GM23338 (cell line): ENCODE measurements at regions not wholly inside any gene's neighbourhood (a gene's known extent, or its start where the extent isn't known, plus 50 kb on each side); places are given as distances from the start of the nearest gene placed in this dataset.

Experiments used
- ATAC-seq: fragments of 200-7000 bp; cut with Tn5 transposase; 3 replicates; pipeline ENCODE4 v1.9.1; 2020
- DNase-seq: peaks from one replicate; pipeline ENCODE4 v3.0.0-alpha.2; 2015; ENCODE audit warnings: low spot score
- H2AFZ ChIP-seq: fragments of 200-600 bp; sonication (generic); 2 replicates; pipeline ENCODE4 v1.8.0; 2016; ENCODE audit warnings: antibody characterized with exemption, mild to moderate bottlenecking, moderate library complexity
- H3F3A ChIP-seq: fragments of 200-600 bp; sonication (generic); replicated peaks from 2 replicates; pipeline ENCODE4 v1.8.0; 2017; ENCODE audit warnings: antibody characterized with exemption, mixed run types, low read depth
- H3K27ac ChIP-seq: fragments of 200-600 bp; sonication (generic); 2 replicates; pipeline ENCODE4 v1.6.1; 2016; ENCODE audit warnings: low read depth
- H3K27me3 ChIP-seq: fragments of 200-600 bp; sonication (generic); 2 replicates; pipeline ENCODE4 v1.8.0; 2016; ENCODE audit warnings: mild to moderate bottlenecking, mixed run types, moderate library complexity; ENCODE audit not compliant: insufficient read depth
- H3K36me3 ChIP-seq: fragments of 200-600 bp; sonication (generic); 2 replicates; pipeline ENCODE4 v1.8.0; 2016; ENCODE audit warnings: mild to moderate bottlenecking; ENCODE audit not compliant: insufficient read depth
- H3K4me1 ChIP-seq: fragments of 200-600 bp; sonication (generic); 2 replicates; pipeline ENCODE4 v1.8.0; 2016; ENCODE audit warnings: mild to moderate bottlenecking, moderate library complexity; ENCODE audit not compliant: insufficient read depth
- H3K4me2 ChIP-seq: fragments of 200-600 bp; sonication (generic); 2 replicates; pipeline ENCODE4 v1.7.1; 2017; ENCODE audit warnings: mixed run types
- H3K4me3 ChIP-seq: fragments of 200-600 bp; sonication (generic); 2 replicates; pipeline ENCODE4 v1.6.1; 2016; ENCODE audit warnings: mixed run types
- H3K79me2 ChIP-seq: fragments of 200-600 bp; sonication (generic); replicated peaks from 2 replicates; pipeline ENCODE4 v1.8.0; 2017; ENCODE audit warnings: mild to moderate bottlenecking; ENCODE audit not compliant: insufficient read depth
- H3K9me2 ChIP-seq: fragments of 200-600 bp; sonication (generic); 2 replicates; pipeline ENCODE4 v1.8.0; 2017; ENCODE audit not compliant: insufficient read depth
- H4K20me1 ChIP-seq: fragments of 200-600 bp; sonication (generic); replicated peaks from 2 replicates; pipeline ENCODE4 v1.8.0; 2017; ENCODE audit warnings: mild to moderate bottlenecking; ENCODE audit not compliant: insufficient read depth
- H3K27ac Mint-ChIP-seq: 2 replicates; pipeline ENCODE4 v1.8.0; 2020; ENCODE audit warnings: inconsistent platforms, mild to moderate bottlenecking, moderate library complexity, mixed read lengths
- H3K27me3 Mint-ChIP-seq: 3 replicates; pipeline ENCODE4 v1.8.0; 2022; ENCODE audit warnings: low read depth, mild to moderate bottlenecking, moderate library complexity, mixed read lengths, inconsistent platforms; ENCODE audit not compliant: insufficient read depth, poor library complexity
- H3K36me3 Mint-ChIP-seq: 3 replicates; pipeline ENCODE4 v1.8.0; 2021; ENCODE audit warnings: low read depth, mild to moderate bottlenecking, inconsistent platforms, moderate library complexity, mixed read lengths
- H3K4me1 Mint-ChIP-seq: 3 replicates; pipeline ENCODE4 v1.8.0; 2020; ENCODE audit warnings: mild to moderate bottlenecking, inconsistent platforms, mixed read lengths
- H3K4me3 Mint-ChIP-seq: 3 replicates; pipeline ENCODE4 v1.8.0; 2021; ENCODE audit warnings: moderate library complexity, mild to moderate bottlenecking, inconsistent platforms, mixed read lengths
- H3K9me3 Mint-ChIP-seq: 3 replicates; pipeline ENCODE4 v1.8.0; 2020; ENCODE audit warnings: moderate library complexity, mild to moderate bottlenecking, inconsistent platforms, mixed read lengths
- CREB1 ChIP-seq: fragments of 250-450 bp; sonication (Bioruptor Pico); IDR thresholded peaks from 2 replicates; pipeline ENCODE4 v1.5.0; 2020; ENCODE audit warnings: low read depth, mild to moderate bottlenecking, moderate library complexity
- EZH2 ChIP-seq: fragments of 200-600 bp; sonication (generic); IDR thresholded peaks from one replicate; pipeline ENCODE4 v1.8.0; 2017; ENCODE audit warnings: antibody characterized with exemption, mild to moderate bottlenecking, low read depth; ENCODE audit not compliant: unreplicated experiment
- EZH2phosphoT487 ChIP-seq: fragments of 200-600 bp; sonication (generic); IDR thresholded peaks from one replicate; pipeline ENCODE4 v1.8.1; 2018; ENCODE audit warnings: antibody characterized with exemption; ENCODE audit not compliant: unreplicated experiment
- JUNB ChIP-seq: IDR thresholded peaks from one replicate; pipeline ENCODE4 v1.6.1; 2016; ENCODE audit warnings: antibody characterized with exemption; ENCODE audit not compliant: unreplicated experiment
- NANOG ChIP-seq: IDR thresholded peaks from 2 replicates; pipeline ENCODE4 v1.6.1; 2016; ENCODE audit warnings: antibody characterized with exemption, borderline replicate concordance
- POLR2AphosphoS5 ChIP-seq: IDR thresholded peaks from 2 replicates; pipeline ENCODE4 v1.6.1; 2016; ENCODE audit warnings: antibody characterized with exemption, low read depth
- STAT1 ChIP-seq: IDR thresholded peaks from one replicate; pipeline ENCODE4 v1.6.1; 2016; ENCODE audit warnings: antibody characterized with exemption; ENCODE audit not compliant: unreplicated experiment
- ZNF114 ChIP-seq: fragments of 250-450 bp; sonication (Bioruptor Pico); IDR thresholded peaks from 2 replicates; pipeline ENCODE4 v1.5.0; 2020; ENCODE audit warnings: mild to moderate bottlenecking, moderate library complexity
- ZNF331 ChIP-seq: fragments of 250-450 bp; sonication (Bioruptor Pico); IDR thresholded peaks from 2 replicates; pipeline ENCODE4 v1.5.0; 2020; ENCODE audit warnings: low read depth, mild to moderate bottlenecking, moderate library complexity
- TF ChIP-seq, protein P1 (sequence below): fragments of 250-450 bp; sonication (Bioruptor Pico); IDR thresholded peaks from 2 replicates; pipeline ENCODE4 v1.5.0; 2020; ENCODE audit warnings: mild to moderate bottlenecking, moderate library complexity
- TF ChIP-seq, protein P2 (sequence below), 2 experiments: fragments of 200-600 bp in 1 of 2; sonication (generic) in 1 of 2; conservative IDR thresholded peaks; 2 replicates each; pipeline versions ENCODE4 v1.5.1 to v1.6.1; 2016 to 2017; ENCODE audit warnings: antibody characterized with exemption in 2 of 2, low read depth in 2 of 2, mild to moderate bottlenecking in 2 of 2, moderate library complexity in 1 of 2
- TF ChIP-seq, protein P3 (sequence below): IDR thresholded peaks from one replicate; pipeline ENCODE4 v1.6.1; 2018; ENCODE audit warnings: antibody characterized with exemption; ENCODE audit not compliant: unreplicated experiment
- TF ChIP-seq, protein P4 (sequence below): IDR thresholded peaks from 2 replicates; pipeline ENCODE4 v1.6.1; 2016; ENCODE audit warnings: antibody characterized with exemption

DNA sequence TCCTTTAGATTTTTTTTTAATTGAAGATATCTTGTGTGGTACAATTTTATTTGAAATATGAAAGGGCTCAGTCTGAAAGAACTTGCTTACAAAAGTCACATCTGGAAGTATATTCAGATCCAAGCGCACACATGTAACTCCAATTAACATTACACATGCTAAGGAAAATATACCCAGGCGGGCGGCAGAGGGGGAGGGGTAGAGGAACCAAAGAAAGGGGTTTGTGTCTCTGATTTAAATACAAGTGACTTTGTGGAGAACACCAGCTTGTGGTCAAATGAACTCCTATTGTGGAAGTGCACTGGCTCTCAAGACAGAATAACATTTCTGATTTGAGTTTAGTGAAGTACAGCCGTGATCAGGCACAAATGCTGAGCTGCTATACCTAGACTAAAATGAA is 280.2 kb upstream of the SOX11 start:
- H3K9me3 Mint-ChIP-seq, result peaks cover 56% of the 10 kb centered on the region
- H2AFZ ChIP-seq, result no peak overlapping the region

More for the DNA sequence above, 280.2 kb upstream of the SOX11 start:
- peaks cover 1% of the 10 kb centered on the region; the same call in 1 of the 3 replicates for H3K36me3 Mint-ChIP-seq
- H3K27me3 Mint-ChIP-seq, result no peaks in the 10 kb centered on the region
- ATAC-seq (no peak), DNase-seq (peak; percentile 1)
- no peak overlapping the region for H3K4me2 ChIP-seq
- peaks cover 17% of the 10 kb centered on the region for H3K4me1 ChIP-seq
- H3K79me2 ChIP-seq, result no peaks in the 10 kb centered on the region
- H3K4me3 Mint-ChIP-seq, result no peak overlapping the region
- TF ChIP-seq EZH2phosphoT487 (no peak), NANOG (no peak), STAT1 (no peak), ZNF331 (no peak), POLR2AphosphoS5 (no peak), EZH2 (no peak), ZNF114 (CRISPR knock-in tag) (no peak), CREB1 (CRISPR knock-in tag) (no peak), JUNB (no peak)
- TF ChIP-seq, protein P1, sequence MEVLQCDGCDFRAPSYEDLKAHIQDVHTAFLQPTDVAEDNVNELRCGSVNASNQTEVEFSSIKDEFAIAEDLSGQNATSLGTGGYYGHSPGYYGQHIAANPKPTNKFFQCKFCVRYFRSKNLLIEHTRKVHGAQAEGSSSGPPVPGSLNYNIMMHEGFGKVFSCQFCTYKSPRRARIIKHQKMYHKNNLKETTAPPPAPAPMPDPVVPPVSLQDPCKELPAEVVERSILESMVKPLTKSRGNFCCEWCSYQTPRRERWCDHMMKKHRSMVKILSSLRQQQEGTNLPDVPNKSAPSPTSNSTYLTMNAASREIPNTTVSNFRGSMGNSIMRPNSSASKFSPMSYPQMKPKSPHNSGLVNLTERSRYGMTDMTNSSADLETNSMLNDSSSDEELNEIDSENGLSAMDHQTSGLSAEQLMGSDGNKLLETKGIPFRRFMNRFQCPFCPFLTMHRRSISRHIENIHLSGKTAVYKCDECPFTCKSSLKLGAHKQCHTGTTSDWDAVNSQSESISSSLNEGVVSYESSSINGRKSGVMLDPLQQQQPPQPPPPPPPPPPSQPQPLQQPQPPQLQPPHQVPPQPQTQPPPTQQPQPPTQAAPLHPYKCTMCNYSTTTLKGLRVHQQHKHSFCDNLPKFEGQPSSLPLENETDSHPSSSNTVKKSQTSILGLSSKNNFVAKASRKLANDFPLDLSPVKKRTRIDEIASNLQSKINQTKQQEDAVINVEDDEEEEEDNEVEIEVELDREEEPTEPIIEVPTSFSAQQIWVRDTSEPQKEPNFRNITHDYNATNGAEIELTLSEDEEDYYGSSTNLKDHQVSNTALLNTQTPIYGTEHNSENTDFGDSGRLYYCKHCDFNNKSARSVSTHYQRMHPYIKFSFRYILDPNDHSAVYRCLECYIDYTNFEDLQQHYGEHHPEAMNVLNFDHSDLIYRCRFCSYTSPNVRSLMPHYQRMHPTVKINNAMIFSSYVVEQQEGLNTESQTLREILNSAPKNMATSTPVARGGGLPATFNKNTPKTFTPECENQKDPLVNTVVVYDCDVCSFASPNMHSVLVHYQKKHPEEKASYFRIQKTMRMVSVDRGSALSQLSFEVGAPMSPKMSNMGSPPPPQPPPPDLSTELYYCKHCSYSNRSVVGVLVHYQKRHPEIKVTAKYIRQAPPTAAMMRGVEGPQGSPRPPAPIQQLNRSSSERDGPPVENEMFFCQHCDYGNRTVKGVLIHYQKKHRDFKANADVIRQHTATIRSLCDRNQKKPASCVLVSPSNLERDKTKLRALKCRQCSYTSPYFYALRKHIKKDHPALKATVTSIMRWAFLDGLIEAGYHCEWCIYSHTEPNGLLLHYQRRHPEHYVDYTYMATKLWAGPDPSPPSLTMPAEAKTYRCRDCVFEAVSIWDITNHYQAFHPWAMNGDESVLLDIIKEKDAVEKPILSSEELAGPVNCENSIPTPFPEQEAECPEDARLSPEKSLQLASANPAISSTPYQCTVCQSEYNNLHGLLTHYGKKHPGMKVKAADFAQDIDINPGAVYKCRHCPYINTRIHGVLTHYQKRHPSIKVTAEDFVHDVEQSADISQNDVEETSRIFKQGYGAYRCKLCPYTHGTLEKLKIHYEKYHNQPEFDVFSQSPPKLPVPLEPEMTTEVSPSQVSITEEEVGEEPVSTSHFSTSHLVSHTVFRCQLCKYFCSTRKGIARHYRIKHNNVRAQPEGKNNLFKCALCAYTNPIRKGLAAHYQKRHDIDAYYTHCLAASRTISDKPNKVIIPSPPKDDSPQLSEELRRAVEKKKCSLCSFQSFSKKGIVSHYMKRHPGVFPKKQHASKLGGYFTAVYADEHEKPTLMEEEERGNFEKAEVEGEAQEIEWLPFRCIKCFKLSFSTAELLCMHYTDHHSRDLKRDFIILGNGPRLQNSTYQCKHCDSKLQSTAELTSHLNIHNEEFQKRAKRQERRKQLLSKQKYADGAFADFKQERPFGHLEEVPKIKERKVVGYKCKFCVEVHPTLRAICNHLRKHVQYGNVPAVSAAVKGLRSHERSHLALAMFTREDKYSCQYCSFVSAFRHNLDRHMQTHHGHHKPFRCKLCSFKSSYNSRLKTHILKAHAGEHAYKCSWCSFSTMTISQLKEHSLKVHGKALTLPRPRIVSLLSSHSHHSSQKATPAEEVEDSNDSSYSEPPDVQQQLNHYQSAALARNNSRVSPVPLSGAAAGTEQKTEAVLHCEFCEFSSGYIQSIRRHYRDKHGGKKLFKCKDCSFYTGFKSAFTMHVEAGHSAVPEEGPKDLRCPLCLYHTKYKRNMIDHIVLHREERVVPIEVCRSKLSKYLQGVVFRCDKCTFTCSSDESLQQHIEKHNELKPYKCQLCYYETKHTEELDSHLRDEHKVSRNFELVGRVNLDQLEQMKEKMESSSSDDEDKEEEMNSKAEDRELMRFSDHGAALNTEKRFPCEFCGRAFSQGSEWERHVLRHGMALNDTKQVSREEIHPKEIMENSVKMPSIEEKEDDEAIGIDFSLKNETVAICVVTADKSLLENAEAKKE (CRISPR knock-in tag), result no peak
- TF ChIP-seq, protein P2, sequence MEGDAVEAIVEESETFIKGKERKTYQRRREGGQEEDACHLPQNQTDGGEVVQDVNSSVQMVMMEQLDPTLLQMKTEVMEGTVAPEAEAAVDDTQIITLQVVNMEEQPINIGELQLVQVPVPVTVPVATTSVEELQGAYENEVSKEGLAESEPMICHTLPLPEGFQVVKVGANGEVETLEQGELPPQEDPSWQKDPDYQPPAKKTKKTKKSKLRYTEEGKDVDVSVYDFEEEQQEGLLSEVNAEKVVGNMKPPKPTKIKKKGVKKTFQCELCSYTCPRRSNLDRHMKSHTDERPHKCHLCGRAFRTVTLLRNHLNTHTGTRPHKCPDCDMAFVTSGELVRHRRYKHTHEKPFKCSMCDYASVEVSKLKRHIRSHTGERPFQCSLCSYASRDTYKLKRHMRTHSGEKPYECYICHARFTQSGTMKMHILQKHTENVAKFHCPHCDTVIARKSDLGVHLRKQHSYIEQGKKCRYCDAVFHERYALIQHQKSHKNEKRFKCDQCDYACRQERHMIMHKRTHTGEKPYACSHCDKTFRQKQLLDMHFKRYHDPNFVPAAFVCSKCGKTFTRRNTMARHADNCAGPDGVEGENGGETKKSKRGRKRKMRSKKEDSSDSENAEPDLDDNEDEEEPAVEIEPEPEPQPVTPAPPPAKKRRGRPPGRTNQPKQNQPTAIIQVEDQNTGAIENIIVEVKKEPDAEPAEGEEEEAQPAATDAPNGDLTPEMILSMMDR (conservative IDR thresholded peaks at IDR 0.05; ENCODE audit: low read depth in 2 of 2), result no peak
- TF ChIP-seq, protein P3, sequence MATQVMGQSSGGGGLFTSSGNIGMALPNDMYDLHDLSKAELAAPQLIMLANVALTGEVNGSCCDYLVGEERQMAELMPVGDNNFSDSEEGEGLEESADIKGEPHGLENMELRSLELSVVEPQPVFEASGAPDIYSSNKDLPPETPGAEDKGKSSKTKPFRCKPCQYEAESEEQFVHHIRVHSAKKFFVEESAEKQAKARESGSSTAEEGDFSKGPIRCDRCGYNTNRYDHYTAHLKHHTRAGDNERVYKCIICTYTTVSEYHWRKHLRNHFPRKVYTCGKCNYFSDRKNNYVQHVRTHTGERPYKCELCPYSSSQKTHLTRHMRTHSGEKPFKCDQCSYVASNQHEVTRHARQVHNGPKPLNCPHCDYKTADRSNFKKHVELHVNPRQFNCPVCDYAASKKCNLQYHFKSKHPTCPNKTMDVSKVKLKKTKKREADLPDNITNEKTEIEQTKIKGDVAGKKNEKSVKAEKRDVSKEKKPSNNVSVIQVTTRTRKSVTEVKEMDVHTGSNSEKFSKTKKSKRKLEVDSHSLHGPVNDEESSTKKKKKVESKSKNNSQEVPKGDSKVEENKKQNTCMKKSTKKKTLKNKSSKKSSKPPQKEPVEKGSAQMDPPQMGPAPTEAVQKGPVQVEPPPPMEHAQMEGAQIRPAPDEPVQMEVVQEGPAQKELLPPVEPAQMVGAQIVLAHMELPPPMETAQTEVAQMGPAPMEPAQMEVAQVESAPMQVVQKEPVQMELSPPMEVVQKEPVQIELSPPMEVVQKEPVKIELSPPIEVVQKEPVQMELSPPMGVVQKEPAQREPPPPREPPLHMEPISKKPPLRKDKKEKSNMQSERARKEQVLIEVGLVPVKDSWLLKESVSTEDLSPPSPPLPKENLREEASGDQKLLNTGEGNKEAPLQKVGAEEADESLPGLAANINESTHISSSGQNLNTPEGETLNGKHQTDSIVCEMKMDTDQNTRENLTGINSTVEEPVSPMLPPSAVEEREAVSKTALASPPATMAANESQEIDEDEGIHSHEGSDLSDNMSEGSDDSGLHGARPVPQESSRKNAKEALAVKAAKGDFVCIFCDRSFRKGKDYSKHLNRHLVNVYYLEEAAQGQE, result no peak
- TF ChIP-seq, protein P4, sequence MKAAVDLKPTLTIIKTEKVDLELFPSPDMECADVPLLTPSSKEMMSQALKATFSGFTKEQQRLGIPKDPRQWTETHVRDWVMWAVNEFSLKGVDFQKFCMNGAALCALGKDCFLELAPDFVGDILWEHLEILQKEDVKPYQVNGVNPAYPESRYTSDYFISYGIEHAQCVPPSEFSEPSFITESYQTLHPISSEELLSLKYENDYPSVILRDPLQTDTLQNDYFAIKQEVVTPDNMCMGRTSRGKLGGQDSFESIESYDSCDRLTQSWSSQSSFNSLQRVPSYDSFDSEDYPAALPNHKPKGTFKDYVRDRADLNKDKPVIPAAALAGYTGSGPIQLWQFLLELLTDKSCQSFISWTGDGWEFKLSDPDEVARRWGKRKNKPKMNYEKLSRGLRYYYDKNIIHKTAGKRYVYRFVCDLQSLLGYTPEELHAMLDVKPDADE, result no peak
- H3K27ac ChIP-seq, result no peak overlapping the region
- no peaks in the 10 kb centered on the region for H3F3A ChIP-seq
- H3K27me3 ChIP-seq, result no peaks in the 10 kb centered on the region
- no peak overlapping the region for H3K4me3 ChIP-seq
- peaks cover 14% of the 10 kb centered on the region; the same call in 2 of the 3 replicates for H3K4me1 Mint-ChIP-seq
- no peaks in the 10 kb centered on the region for H3K36me3 ChIP-seq
- no peaks in the 10 kb centered on the region for H3K9me2 ChIP-seq
- no peak overlapping the region for H3K27ac Mint-ChIP-seq
- no peaks in the 10 kb centered on the region for H4K20me1 ChIP-seq
